SJSA1 (cell line): ENCODE measurements at regions not wholly inside any gene's neighbourhood (a gene's known extent, or its start where the extent isn't known, plus 50 kb on each side); places are given as distances from the start of the nearest gene placed in this dataset.

Experiments used
- DNase-seq, 2 experiments: peaks; one replicate each; pipeline ENCODE4 v3.0.0-alpha.2; 2015 to 2020; ENCODE audit warnings: low spot score in 2 of 2, low read depth in 1 of 2
- H3K27ac ChIP-seq: fragments of 250-450 bp; sonication (Bioruptor Pico); 2 replicates; pipeline ENCODE4 v1.5.1; 2020; ENCODE audit warnings: mild to moderate bottlenecking, moderate library complexity
- H3K27me3 ChIP-seq: fragments of 250-450 bp; sonication (Bioruptor Pico); replicated peaks from 2 replicates; pipeline ENCODE4 v1.5.1; 2020; ENCODE audit warnings: mild to moderate bottlenecking, moderate library complexity
- H3K36me3 ChIP-seq: fragments of 250-450 bp; sonication (Bioruptor Pico); 2 replicates; pipeline ENCODE4 v1.5.1; 2020; ENCODE audit warnings: mild to moderate bottlenecking
- H3K4me1 ChIP-seq: fragments of 250-450 bp; sonication (Bioruptor Pico); replicated peaks from 2 replicates; pipeline ENCODE4 v1.6.1; 2021; ENCODE audit warnings: mild to moderate bottlenecking
- H3K4me3 ChIP-seq: fragments of 250-450 bp; sonication (Bioruptor Pico); 2 replicates; pipeline ENCODE4 v1.5.1; 2020; ENCODE audit warnings: mild to moderate bottlenecking
- H3K9me3 ChIP-seq: fragments of 250-450 bp; sonication (Bioruptor Pico); replicated peaks from 2 replicates; pipeline ENCODE4 v1.5.1; 2020; ENCODE audit warnings: mild to moderate bottlenecking

GRCh38 chr16:11464241-11464640 is 119.0 kb downstream of the RMI2 start:
- Histone ChIP-seq H3K27me3 (no peaks in the 10 kb centered on the region), H3K36me3 (no peaks in the 10 kb centered on the region), H3K4me1 (no peaks in the 10 kb centered on the region), H3K4me3 (no peak overlapping the region), H3K27ac (no peak overlapping the region), H3K9me3 (no peaks in the 10 kb centered on the region)
- no peak for DNase-seq

- Histone ChIP-seq H3K4me1 (no peaks in the 10 kb centered on the region), H3K36me3 (no peaks in the 10 kb centered on the region), H3K4me3 (no peak overlapping the region), H3K27me3 (no peaks in the 10 kb centered on the region), H3K27ac (no peak overlapping the region), H3K9me3 (no peaks in the 10 kb centered on the region)
- DNase-seq = no peak
Measured at GRCh38 chr16:11465675-11466074, 120.4 kb downstream of the RMI2 start.

GRCh38 chr16:11470676-11471415 is 115.9 kb downstream of the LITAF start:
- H3K4me3 ChIP-seq = no peak overlapping the region
- no peak for DNase-seq
- no peaks in the 10 kb centered on the region for H3K9me3 ChIP-seq
- H3K27me3 ChIP-seq = no peaks in the 10 kb centered on the region
- H3K4me1 ChIP-seq = no peaks in the 10 kb centered on the region
- no peaks in the 10 kb centered on the region for H3K36me3 ChIP-seq
- H3K27ac ChIP-seq = no peak overlapping the region

GRCh38 chr16:11471548-11471947 is 115.2 kb downstream of the LITAF start:
- Histone ChIP-seq H3K36me3 (no peaks in the 10 kb centered on the region), H3K27ac (no peak overlapping the region), H3K4me3 (no peak overlapping the region), H3K4me1 (no peaks in the 10 kb centered on the region), H3K27me3 (no peaks in the 10 kb centered on the region), H3K9me3 (no peaks in the 10 kb centered on the region)
- DNase-seq = no peak

- DNase-seq = no peak
- no peaks in the 10 kb centered on the region for H3K27me3 ChIP-seq
- no peak overlapping the region for H3K27ac ChIP-seq
- H3K9me3 ChIP-seq = no peaks in the 10 kb centered on the region
- no peaks in the 10 kb centered on the region for H3K36me3 ChIP-seq
- H3K4me3 ChIP-seq = no peak overlapping the region
- no peaks in the 10 kb centered on the region for H3K4me1 ChIP-seq
Measured at GRCh38 chr16:11472410-11472809, 114.3 kb downstream of the LITAF start.

GRCh38 chr16:11472851-11473250 is 113.9 kb downstream of the LITAF start:
- no peaks in the 10 kb centered on the region for H3K4me1 ChIP-seq
- H3K9me3 ChIP-seq = no peaks in the 10 kb centered on the region
- H3K27ac ChIP-seq = no peak overlapping the region
- no peak for DNase-seq
- H3K27me3 ChIP-seq = no peaks in the 10 kb centered on the region
- H3K36me3 ChIP-seq = no peaks in the 10 kb centered on the region
- H3K4me3 ChIP-seq = no peak overlapping the region

- no peaks in the 10 kb centered on the region for H3K9me3 ChIP-seq
- DNase-seq = no peak
- no peaks in the 10 kb centered on the region for H3K27me3 ChIP-seq
- no peak overlapping the region for H3K4me3 ChIP-seq
- H3K36me3 ChIP-seq = no peaks in the 10 kb centered on the region
- H3K4me1 ChIP-seq = no peaks in the 10 kb centered on the region
- no peak overlapping the region for H3K27ac ChIP-seq
Measured at GRCh38 chr16:11473728-11474127, 113.0 kb downstream of the LITAF start.

GRCh38 chr16:11474617-11475291 is 112.0 kb downstream of the LITAF start:
- no peaks in the 10 kb centered on the region for H3K36me3 ChIP-seq
- H3K27ac ChIP-seq = no peak overlapping the region
- no peaks in the 10 kb centered on the region for H3K4me1 ChIP-seq
- H3K4me3 ChIP-seq = no peak overlapping the region
- DNase-seq = no peak
- no peaks in the 10 kb centered on the region for H3K27me3 ChIP-seq
- no peaks in the 10 kb centered on the region for H3K9me3 ChIP-seq

GRCh38 chr16:11475896-11476630 is 110.7 kb downstream of the LITAF start:
- H3K9me3 ChIP-seq = no peaks in the 10 kb centered on the region
- H3K27me3 ChIP-seq = no peaks in the 10 kb centered on the region
- H3K36me3 ChIP-seq = no peaks in the 10 kb centered on the region
- DNase-seq = no peak
- H3K4me3 ChIP-seq = no peak overlapping the region
- H3K4me1 ChIP-seq = peaks cover under 1% of the 10 kb centered on the region; the same call in 1 of the 2 replicates
- H3K27ac ChIP-seq = no peak overlapping the region

GRCh38 chr16:11476676-11477075 is 110.0 kb downstream of the LITAF start:
- Histone ChIP-seq H3K9me3 (no peaks in the 10 kb centered on the region), H3K27ac (no peak overlapping the region), H3K36me3 (no peaks in the 10 kb centered on the region), H3K4me1 (peaks cover 6% of the 10 kb centered on the region), H3K27me3 (no peaks in the 10 kb centered on the region), H3K4me3 (no peak overlapping the region)
- DNase-seq = no peak

- no peaks in the 10 kb centered on the region for H3K9me3 ChIP-seq
- DNase-seq = no peak
- no peak overlapping the region for H3K4me3 ChIP-seq
- no peaks in the 10 kb centered on the region for H3K27me3 ChIP-seq
- H3K36me3 ChIP-seq = no peaks in the 10 kb centered on the region
- no peak overlapping the region for H3K27ac ChIP-seq
- peaks cover 12% of the 10 kb centered on the region for H3K4me1 ChIP-seq
Measured at GRCh38 chr16:11478431-11479119, 108.1 kb downstream of the LITAF start.

- no peaks in the 10 kb centered on the region for H3K27me3 ChIP-seq
- H3K4me3 ChIP-seq = no peak overlapping the region
- H3K36me3 ChIP-seq = no peaks in the 10 kb centered on the region
- no peak for DNase-seq
- H3K27ac ChIP-seq = no peak overlapping the region
- no peaks in the 10 kb centered on the region for H3K9me3 ChIP-seq
- peaks cover 20% of the 10 kb centered on the region for H3K4me1 ChIP-seq
Measured at GRCh38 chr16:11479916-11480315, 106.8 kb downstream of the LITAF start.

- no peak for DNase-seq
- Histone ChIP-seq H3K27ac (no peak overlapping the region), H3K4me3 (no peak overlapping the region), H3K36me3 (no peaks in the 10 kb centered on the region), H3K4me1 (peaks cover 24% of the 10 kb centered on the region), H3K9me3 (no peaks in the 10 kb centered on the region), H3K27me3 (no peaks in the 10 kb centered on the region)
Measured at GRCh38 chr16:11480634-11481033, 106.1 kb downstream of the LITAF start.
